ENCODE measurements at regions not wholly inside any gene's neighbourhood (a gene's known extent, or its start where the extent isn't known, plus 50 kb on each side); places are given as distances from the start of the nearest gene placed in this dataset.

DNA sequence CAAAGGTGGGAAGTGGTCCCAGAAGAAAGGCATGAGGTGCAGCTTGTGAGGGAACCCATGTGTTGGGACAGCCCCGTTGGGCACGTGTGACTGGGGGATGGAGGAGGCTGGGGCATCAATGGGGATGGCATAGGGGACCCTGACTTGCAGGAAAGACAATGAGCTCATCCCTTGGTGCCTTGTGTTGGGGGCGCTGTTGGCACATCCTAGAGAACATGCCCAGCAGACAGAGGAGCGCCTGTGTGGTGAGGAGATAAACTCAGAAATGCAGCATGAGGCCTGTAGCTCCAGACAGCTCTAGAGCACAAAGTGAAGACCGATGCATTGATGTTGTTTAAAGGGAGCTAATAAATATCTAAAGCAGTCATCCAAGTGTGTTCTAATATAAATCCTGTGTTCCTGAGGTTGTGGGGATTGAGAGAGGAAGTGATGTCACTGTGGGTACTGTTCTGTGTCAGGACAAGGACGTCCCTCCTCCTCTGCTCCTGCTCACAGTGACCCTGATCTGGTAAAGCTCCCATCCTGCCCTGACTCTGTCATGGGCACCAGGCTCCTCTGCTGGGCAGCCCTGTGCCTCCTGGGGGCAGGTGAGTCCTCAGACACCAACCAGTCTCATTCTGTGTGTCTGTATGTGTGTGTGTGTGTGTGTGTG lies 126.1 kb upstream of the PRSS58 start:
- TF ChIP-seq, protein P1, sequence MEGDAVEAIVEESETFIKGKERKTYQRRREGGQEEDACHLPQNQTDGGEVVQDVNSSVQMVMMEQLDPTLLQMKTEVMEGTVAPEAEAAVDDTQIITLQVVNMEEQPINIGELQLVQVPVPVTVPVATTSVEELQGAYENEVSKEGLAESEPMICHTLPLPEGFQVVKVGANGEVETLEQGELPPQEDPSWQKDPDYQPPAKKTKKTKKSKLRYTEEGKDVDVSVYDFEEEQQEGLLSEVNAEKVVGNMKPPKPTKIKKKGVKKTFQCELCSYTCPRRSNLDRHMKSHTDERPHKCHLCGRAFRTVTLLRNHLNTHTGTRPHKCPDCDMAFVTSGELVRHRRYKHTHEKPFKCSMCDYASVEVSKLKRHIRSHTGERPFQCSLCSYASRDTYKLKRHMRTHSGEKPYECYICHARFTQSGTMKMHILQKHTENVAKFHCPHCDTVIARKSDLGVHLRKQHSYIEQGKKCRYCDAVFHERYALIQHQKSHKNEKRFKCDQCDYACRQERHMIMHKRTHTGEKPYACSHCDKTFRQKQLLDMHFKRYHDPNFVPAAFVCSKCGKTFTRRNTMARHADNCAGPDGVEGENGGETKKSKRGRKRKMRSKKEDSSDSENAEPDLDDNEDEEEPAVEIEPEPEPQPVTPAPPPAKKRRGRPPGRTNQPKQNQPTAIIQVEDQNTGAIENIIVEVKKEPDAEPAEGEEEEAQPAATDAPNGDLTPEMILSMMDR (conservative IDR thresholded peaks at IDR 0.05; ENCODE audit: low read depth, low read length), result no peak
- TF ChIP-seq EZH2 (IDR thresholded peaks at IDR 0.05; ENCODE audit: borderline replicate concordance, low read depth, low read length, poor library complexity, severe bottlenecking), result no peak
